ENCODE measurements at regions not wholly inside any gene's neighbourhood (a gene's known extent, or its start where the extent isn't known, plus 50 kb on each side); places are given as distances from the start of the nearest gene placed in this dataset.

GRCh38 chr11:33507967-33508366 lies 192.7 kb downstream of the C11orf91 start:
- DNase-seq (ENCODE audit: low read depth, low spot score): peak; percentile 70
- in situ Hi-C loops (cut with HindIII; ENCODE audit: low pct_unique_long_range_greater_than_20kb, low sequenced_read_pairs): no loop called here

GRCh38 chr11:33507356-33507755 lies 193.3 kb downstream of the C11orf91 start:
- no peak for DNase-seq (ENCODE audit: low read depth, low spot score)
- in situ Hi-C loops (cut with HindIII; ENCODE audit: low pct_unique_long_range_greater_than_20kb, low sequenced_read_pairs): no loop called here

- in situ Hi-C loops (cut with HindIII; ENCODE audit: low pct_unique_long_range_greater_than_20kb, low sequenced_read_pairs): no loop called here
- no peak for DNase-seq (ENCODE audit: low read depth, low spot score)
Observed at GRCh38 chr11:33505093-33505492, 195.5 kb downstream of the C11orf91 start.

- in situ Hi-C loops (cut with HindIII; ENCODE audit: low pct_unique_long_range_greater_than_20kb, low sequenced_read_pairs): no loop called here
- peak; percentile 52 for DNase-seq (ENCODE audit: low read depth, low spot score)
Observed at GRCh38 chr11:33500861-33501479, 199.7 kb downstream of the C11orf91 start.

GRCh38 chr11:33500332-33500731 lies 200.3 kb downstream of the C11orf91 start:
- no peak for DNase-seq (ENCODE audit: low read depth, low spot score)
- in situ Hi-C loops (cut with HindIII; ENCODE audit: low pct_unique_long_range_greater_than_20kb, low sequenced_read_pairs): no loop called here

GRCh38 chr11:33492596-33492995 lies 208.0 kb downstream of the C11orf91 start:
- in situ Hi-C loops (cut with HindIII; ENCODE audit: low pct_unique_long_range_greater_than_20kb, low sequenced_read_pairs): no loop called here
- DNase-seq (ENCODE audit: low read depth, low spot score): no peak

GRCh38 chr11:33490842-33491370 lies 209.7 kb downstream of the C11orf91 start:
- peak; percentile 19 for DNase-seq (ENCODE audit: low read depth, low spot score)
- in situ Hi-C loops (cut with HindIII; ENCODE audit: low pct_unique_long_range_greater_than_20kb, low sequenced_read_pairs): no loop called here

- in situ Hi-C loops (cut with HindIII; ENCODE audit: low pct_unique_long_range_greater_than_20kb, low sequenced_read_pairs): no loop called here
- no peak for DNase-seq (ENCODE audit: low read depth, low spot score)
Observed at GRCh38 chr11:33488971-33489370, 211.7 kb downstream of the C11orf91 start.

GRCh38 chr11:33480626-33481025 lies 220.0 kb downstream of the C11orf91 start:
- in situ Hi-C loops (cut with HindIII; ENCODE audit: low pct_unique_long_range_greater_than_20kb, low sequenced_read_pairs): no loop called here
- DNase-seq (ENCODE audit: low read depth, low spot score): no peak

GRCh38 chr11:33479231-33479630 lies 221.4 kb downstream of the C11orf91 start:
- in situ Hi-C loops (cut with HindIII; ENCODE audit: low pct_unique_long_range_greater_than_20kb, low sequenced_read_pairs): no loop called here
- DNase-seq (ENCODE audit: low read depth, low spot score): no peak

GRCh38 chr11:33478111-33478573 lies 221.0 kb downstream of the HIPK3 start:
- in situ Hi-C loops (cut with HindIII; ENCODE audit: low pct_unique_long_range_greater_than_20kb, low sequenced_read_pairs): no loop called here
- DNase-seq (ENCODE audit: low read depth, low spot score): no peak

GRCh38 chr11:33476945-33477606 lies 219.9 kb downstream of the HIPK3 start:
- no peak for DNase-seq (ENCODE audit: low read depth, low spot score)
- in situ Hi-C loops (cut with HindIII; ENCODE audit: low pct_unique_long_range_greater_than_20kb, low sequenced_read_pairs): no loop called here

- peak; percentile 5 for DNase-seq (ENCODE audit: low read depth, low spot score)
- in situ Hi-C loops (cut with HindIII; ENCODE audit: low pct_unique_long_range_greater_than_20kb, low sequenced_read_pairs): no loop called here
Observed at GRCh38 chr11:33475993-33476392, 218.8 kb downstream of the HIPK3 start.

GRCh38 chr11:33474866-33475265 lies 217.7 kb downstream of the HIPK3 start:
- no peak for DNase-seq (ENCODE audit: low read depth, low spot score)
- in situ Hi-C loops (cut with HindIII; ENCODE audit: low pct_unique_long_range_greater_than_20kb, low sequenced_read_pairs): no loop called here

GRCh38 chr11:33471541-33471940 lies 214.4 kb downstream of the HIPK3 start:
- DNase-seq (ENCODE audit: low read depth, low spot score): no peak
- in situ Hi-C loops (cut with HindIII; ENCODE audit: low pct_unique_long_range_greater_than_20kb, low sequenced_read_pairs): no loop called here

GRCh38 chr11:33467966-33468365 lies 210.8 kb downstream of the HIPK3 start:
- in situ Hi-C loops (cut with HindIII; ENCODE audit: low pct_unique_long_range_greater_than_20kb, low sequenced_read_pairs): no loop called here
- DNase-seq (ENCODE audit: low read depth, low spot score): no peak

GRCh38 chr11:33463059-33463458 lies 205.9 kb downstream of the HIPK3 start:
- in situ Hi-C loops (cut with HindIII; ENCODE audit: low pct_unique_long_range_greater_than_20kb, low sequenced_read_pairs): no loop called here
- DNase-seq (ENCODE audit: low read depth, low spot score): no peak

GRCh38 chr11:33461369-33462125 lies 204.4 kb downstream of the HIPK3 start:
- in situ Hi-C loops (cut with HindIII; ENCODE audit: low pct_unique_long_range_greater_than_20kb, low sequenced_read_pairs): no loop called here
- DNase-seq (ENCODE audit: low read depth, low spot score): no peak

Measured in SK-MEL-5 (cell line).